HEK293T (cell line): ENCODE measurements at regions not wholly inside any gene's neighbourhood (a gene's known extent, or its start where the extent isn't known, plus 50 kb on each side); places are given as distances from the start of the nearest gene placed in this dataset.

Experiments
- CTCF ChIA-PET: fragments of 350-600 bp; formaldehyde crosslinking; extraction: SDS; loops from one replicate; lab custom pipeline; 2021; ENCODE audit warnings: antibody characterized with exemption, inconsistent platforms; lab: Yijun Ruan, JAX
- POLR2A ChIA-PET: fragments of 350-600 bp; formaldehyde crosslinking; extraction: SDS; loops from one replicate; lab custom pipeline; 2020; ENCODE audit warnings: antibody characterized with exemption, inconsistent platforms; lab: Yijun Ruan, JAX
- DNase-seq: peaks from one replicate; pipeline ENCODE4 v3.0.0; 2012; ENCODE audit warnings: mixed read lengths; ENCODE audit errors: extremely low spot score
- ARNT ChIP-seq: fragments of 450-650 bp; IDR thresholded peaks from 2 replicates; pipeline ENCODE4 v1.6.1; 2017; ENCODE audit warnings: mild to moderate bottlenecking
- BHLHE40 ChIP-seq: fragments of 450-650 bp; IDR thresholded peaks from 2 replicates; pipeline ENCODE4 v1.6.1; 2016; ENCODE audit warnings: mild to moderate bottlenecking, moderate library complexity, borderline replicate concordance
- CTBP1 ChIP-seq: fragments of 450-650 bp; IDR thresholded peaks from 2 replicates; pipeline ENCODE4 v1.6.1; 2016; ENCODE audit warnings: borderline replicate concordance
- ELF4 ChIP-seq: fragments of 450-650 bp; IDR thresholded peaks from 2 replicates; pipeline ENCODE4 v1.6.1; 2017; ENCODE audit warnings: antibody characterized with exemption
- FOXA1 ChIP-seq: fragments of 450-650 bp; IDR thresholded peaks from 2 replicates; pipeline ENCODE4 v1.6.1; 2016; ENCODE audit warnings: mild to moderate bottlenecking
- FOXK2 ChIP-seq: fragments of 450-650 bp; IDR thresholded peaks from 2 replicates; pipeline ENCODE4 v1.6.1; 2016; ENCODE audit warnings: mild to moderate bottlenecking
- FOXM1 ChIP-seq: fragments of 450-650 bp; IDR thresholded peaks from 2 replicates; pipeline ENCODE4 v1.6.1; 2017; ENCODE audit warnings: mild to moderate bottlenecking, borderline replicate concordance
- HDGF ChIP-seq: fragments of 450-650 bp; IDR thresholded peaks from 2 replicates; pipeline ENCODE4 v1.6.1; 2017; ENCODE audit warnings: antibody characterized with exemption, borderline replicate concordance
- L3MBTL2 ChIP-seq: fragments of 450-650 bp; conservative IDR thresholded peaks from 2 replicates; pipeline ENCODE4 v1.6.1; 2016; ENCODE audit warnings: mild to moderate bottlenecking
- LEF1 ChIP-seq: fragments of 450-650 bp; IDR thresholded peaks from 2 replicates; pipeline ENCODE4 v1.6.1; 2017; ENCODE audit warnings: mild to moderate bottlenecking, borderline replicate concordance
- NFRKB ChIP-seq: fragments of 450-650 bp; IDR thresholded peaks from 2 replicates; pipeline ENCODE4 v1.6.1; 2016; ENCODE audit warnings: mild to moderate bottlenecking, moderate library complexity
- SP1 ChIP-seq: fragments of 450-650 bp; IDR thresholded peaks from 2 replicates; pipeline ENCODE4 v1.6.1; 2017
- SUZ12 ChIP-seq: fragments of 450-650 bp; IDR thresholded peaks from 2 replicates; pipeline ENCODE4 v1.6.1; 2016; ENCODE audit warnings: mild to moderate bottlenecking
- TARDBP ChIP-seq: fragments of 450-650 bp; IDR thresholded peaks from 2 replicates; pipeline ENCODE4 v1.6.1; 2016
- ZNF384 ChIP-seq: fragments of 450-650 bp; IDR thresholded peaks from 2 replicates; pipeline ENCODE4 v1.6.1; 2016
- TF ChIP-seq, protein P1 (sequence below): fragments of 450-650 bp; IDR thresholded peaks from 2 replicates; pipeline ENCODE4 v1.6.1; 2016

- TF ChIP-seq FOXM1 (no peak), ZNF384 (no peak), SP1 (no peak)
- ChIA-PET POLR2A (no interaction called here), CTCF (interaction anchor here (0.5 kb wide), 1 partner anchor 9 kb away, joined by 5 read pairs; no protein-coding TSS in a partner anchor)
- DNase-seq = no peak
Observed at GRCh38 chr2:234422273-234422732, 74.6 kb downstream of the ARL4C start.

- CTCF ChIA-PET = no interaction called here
- TF ChIP-seq SUZ12 (no peak), SP1 (no peak), FOXM1 (no peak), CTBP1 (no peak), ELF4 (no peak), FOXA1 (no peak), ARNT (no peak), BHLHE40 (no peak), HDGF (no peak), FOXK2 (no peak), LEF1 (no peak), L3MBTL2 (no peak), NFRKB (no peak), TARDBP (no peak)
- TF ChIP-seq, protein P1, sequence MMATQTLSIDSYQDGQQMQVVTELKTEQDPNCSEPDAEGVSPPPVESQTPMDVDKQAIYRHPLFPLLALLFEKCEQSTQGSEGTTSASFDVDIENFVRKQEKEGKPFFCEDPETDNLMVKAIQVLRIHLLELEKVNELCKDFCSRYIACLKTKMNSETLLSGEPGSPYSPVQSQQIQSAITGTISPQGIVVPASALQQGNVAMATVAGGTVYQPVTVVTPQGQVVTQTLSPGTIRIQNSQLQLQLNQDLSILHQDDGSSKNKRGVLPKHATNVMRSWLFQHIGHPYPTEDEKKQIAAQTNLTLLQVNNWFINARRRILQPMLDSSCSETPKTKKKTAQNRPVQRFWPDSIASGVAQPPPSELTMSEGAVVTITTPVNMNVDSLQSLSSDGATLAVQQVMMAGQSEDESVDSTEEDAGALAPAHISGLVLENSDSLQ = no peak
- POLR2A ChIA-PET = interaction anchor here (0.8 kb wide), 1 partner anchor 77 kb away, joined by 3 read pairs; the partner anchor contains the start of gene ARL4C
- no peak for DNase-seq
Observed at GRCh38 chr2:234420408-234420807, 76.5 kb downstream of the ARL4C start.

DNA sequence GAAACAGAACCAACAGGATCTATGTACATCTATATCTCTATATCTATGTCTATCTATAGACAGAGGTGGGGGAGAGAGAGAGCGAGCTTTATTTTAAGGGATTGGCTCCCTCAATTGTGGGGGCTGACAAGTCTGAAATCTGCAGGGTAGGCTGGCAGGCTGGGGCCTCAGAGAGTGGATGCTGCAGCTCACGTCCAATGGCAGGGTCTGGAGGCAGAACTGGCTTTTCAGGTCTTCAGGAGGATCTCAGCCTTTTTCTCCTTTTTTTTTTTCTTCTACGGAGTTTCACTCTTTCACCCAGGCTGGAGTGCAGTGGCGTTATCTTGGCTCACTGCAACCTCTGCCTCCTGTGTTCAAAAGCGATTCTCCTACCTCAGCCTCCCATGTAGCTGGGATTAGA lies 77.2 kb downstream of the ARL4C start:
- no peak for DNase-seq
- ChIA-PET CTCF (interaction anchor here (0.9 kb wide), 1 partner anchor 51 kb away, joined by 7 read pairs; no protein-coding TSS in a partner anchor), POLR2A (no interaction called here)
- TF ChIP-seq, protein P1 = no peak

- no peak for DNase-seq
- ChIA-PET CTCF (no interaction called here), POLR2A (no interaction called here)
- TF ChIP-seq HDGF (no peak), BHLHE40 (no peak), FOXK2 (no peak), SUZ12 (no peak), ZNF384 (no peak), NFRKB (no peak), FOXA1 (no peak), FOXM1 (no peak), SP1 (no peak)
Observed at GRCh38 chr2:234415706-234416105, 81.2 kb downstream of the ARL4C start.

- ChIA-PET POLR2A (no interaction called here), CTCF (no interaction called here)
- DNase-seq = no peak
- no peak for TF ChIP-seq L3MBTL2
- no peak for TF ChIP-seq ZNF384
- no peak for TF ChIP-seq FOXA1
- TF ChIP-seq SP1 = no peak
- TF ChIP-seq CTBP1 = no peak
- TF ChIP-seq, protein P1 = no peak
- no peak for TF ChIP-seq HDGF
- TF ChIP-seq LEF1 = no peak
- TF ChIP-seq BHLHE40 = no peak
- no peak for TF ChIP-seq NFRKB
- TF ChIP-seq TARDBP = no peak
- no peak for TF ChIP-seq ARNT
- TF ChIP-seq SUZ12 = no peak
- no peak for TF ChIP-seq ELF4
- TF ChIP-seq FOXM1 = no peak
- TF ChIP-seq FOXK2 = no peak
Observed at GRCh38 chr2:234414596-234414995, 82.3 kb downstream of the ARL4C start.

GRCh38 chr2:234412726-234413125 lies 84.2 kb downstream of the ARL4C start:
- ChIA-PET CTCF (interaction anchor here (0.7 kb wide), 2 partner anchors 9 to 119 kb away, joined by 5 read pairs; no protein-coding TSS in a partner anchor), POLR2A (no interaction called here)
- DNase-seq = no peak
- TF ChIP-seq LEF1 (no peak), FOXA1 (no peak), ARNT (no peak), TARDBP (no peak), NFRKB (no peak), SUZ12 (no peak), FOXM1 (no peak), CTBP1 (no peak), L3MBTL2 (no peak), BHLHE40 (no peak), SP1 (no peak), ELF4 (no peak), FOXK2 (no peak), HDGF (no peak), ZNF384 (no peak)
- TF ChIP-seq, protein P1 = no peak
